NAMALWA (cell line): ENCODE measurements at regions not wholly inside any gene's neighbourhood (a gene's known extent, or its start where the extent isn't known, plus 50 kb on each side); places are given as distances from the start of the nearest gene placed in this dataset.

ENCODE experiments used
- DNase-seq: peaks from one replicate; pipeline ENCODE4 v3.0.0-alpha.2; 2015; ENCODE audit warnings: low spot score

GRCh38 chr2:239690651-239691631, 290.1 kb upstream of the HDAC4 start:
- no peak for DNase-seq

- no peak for DNase-seq
These were observed 289.2 kb upstream of the HDAC4 start for GRCh38 chr2:239689985-239690384.

- DNase-seq: no peak
These were observed 288.6 kb upstream of the HDAC4 start for GRCh38 chr2:239689410-239689809.

GRCh38 chr2:239688840-239689239, 288.0 kb upstream of the HDAC4 start:
- no peak for DNase-seq

- no peak for DNase-seq
These were observed 287.4 kb upstream of the HDAC4 start for GRCh38 chr2:239688122-239688681.

GRCh38 chr2:239687441-239687840, 286.6 kb upstream of the HDAC4 start:
- no peak for DNase-seq

GRCh38 chr2:239685965-239686364, 285.1 kb upstream of the HDAC4 start:
- no peak for DNase-seq

- no peak for DNase-seq
These were observed 284.7 kb upstream of the HDAC4 start for GRCh38 chr2:239685556-239685955.

GRCh38 chr2:239684996-239685395, 284.2 kb upstream of the HDAC4 start:
- DNase-seq: no peak

- DNase-seq: no peak
These were observed 283.5 kb upstream of the HDAC4 start for GRCh38 chr2:239684271-239684810.

- DNase-seq: no peak
These were observed 281.7 kb upstream of the HDAC4 start for GRCh38 chr2:239682518-239682917.

- no peak for DNase-seq
These were observed 278.9 kb upstream of the HDAC4 start for GRCh38 chr2:239679755-239680154.

- DNase-seq: no peak
These were observed 278.0 kb upstream of the HDAC4 start for GRCh38 chr2:239678666-239679296.

- DNase-seq: no peak
These were observed 277.3 kb upstream of the HDAC4 start for GRCh38 chr2:239678186-239678490.

- no peak for DNase-seq
These were observed 276.8 kb upstream of the HDAC4 start for GRCh38 chr2:239677453-239678185.

GRCh38 chr2:239676716-239677452, 276.1 kb upstream of the HDAC4 start:
- no peak for DNase-seq

- no peak for DNase-seq
These were observed 275.3 kb upstream of the HDAC4 start for GRCh38 chr2:239675826-239676715.

- no peak for DNase-seq
These were observed 274.4 kb upstream of the HDAC4 start for GRCh38 chr2:239674981-239675825.
